Tibial nerve (tissue), 3 donors: ENCODE measurements at regions not wholly inside any gene's neighbourhood (a gene's known extent, or its start where the extent isn't known, plus 50 kb on each side); places are given as distances from the start of the nearest gene placed in this dataset.

Experiments used
- POLR2A ChIP-seq, 2 donors: fragments of 450-650 bp; IDR thresholded peaks; one replicate each; pipeline ENCODE4 v1.6.1; 2017; ENCODE audit warnings: antibody characterized with exemption in 2 of 2, mild to moderate bottlenecking in 2 of 2, moderate library complexity in 2 of 2
- TF ChIP-seq, protein P1 (sequence below), 5 experiments: fragments of 200-600 bp in 3 of 5; fragments of 450-650 bp in 2 of 5; sonication (generic) in 3 of 5; IDR thresholded peaks; one replicate each; pipeline ENCODE4 v1.5.1; 2016 to 2019; ENCODE audit warnings: antibody characterized with exemption in 5 of 5, mild to moderate bottlenecking in 3 of 5, moderate library complexity in 2 of 5

DNA sequence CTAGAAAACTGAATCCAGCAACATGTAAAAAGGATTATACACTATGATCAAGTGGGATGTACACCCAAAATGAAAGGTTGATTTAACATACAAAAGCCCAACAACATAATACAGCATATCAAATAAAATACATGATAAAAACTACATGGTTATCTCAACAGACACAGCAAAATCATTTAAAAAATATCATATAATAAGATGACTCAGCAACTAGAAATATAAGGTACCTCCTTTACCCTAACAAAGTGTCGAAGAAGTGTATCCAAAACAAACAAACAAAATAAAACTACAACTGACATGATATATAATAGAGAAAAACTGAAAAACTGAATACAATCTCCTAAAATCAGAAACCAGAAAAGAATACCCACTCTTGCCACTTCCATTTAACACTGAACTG, 969.1 kb downstream of the AMY1C start:
- TF ChIP-seq, protein P1, sequence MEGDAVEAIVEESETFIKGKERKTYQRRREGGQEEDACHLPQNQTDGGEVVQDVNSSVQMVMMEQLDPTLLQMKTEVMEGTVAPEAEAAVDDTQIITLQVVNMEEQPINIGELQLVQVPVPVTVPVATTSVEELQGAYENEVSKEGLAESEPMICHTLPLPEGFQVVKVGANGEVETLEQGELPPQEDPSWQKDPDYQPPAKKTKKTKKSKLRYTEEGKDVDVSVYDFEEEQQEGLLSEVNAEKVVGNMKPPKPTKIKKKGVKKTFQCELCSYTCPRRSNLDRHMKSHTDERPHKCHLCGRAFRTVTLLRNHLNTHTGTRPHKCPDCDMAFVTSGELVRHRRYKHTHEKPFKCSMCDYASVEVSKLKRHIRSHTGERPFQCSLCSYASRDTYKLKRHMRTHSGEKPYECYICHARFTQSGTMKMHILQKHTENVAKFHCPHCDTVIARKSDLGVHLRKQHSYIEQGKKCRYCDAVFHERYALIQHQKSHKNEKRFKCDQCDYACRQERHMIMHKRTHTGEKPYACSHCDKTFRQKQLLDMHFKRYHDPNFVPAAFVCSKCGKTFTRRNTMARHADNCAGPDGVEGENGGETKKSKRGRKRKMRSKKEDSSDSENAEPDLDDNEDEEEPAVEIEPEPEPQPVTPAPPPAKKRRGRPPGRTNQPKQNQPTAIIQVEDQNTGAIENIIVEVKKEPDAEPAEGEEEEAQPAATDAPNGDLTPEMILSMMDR (IDR thresholded peaks at IDR 0.05) = no peak
- TF ChIP-seq POLR2A (IDR thresholded peaks at IDR 0.05) = no peak
